Vagina (tissue), 2 donors: ENCODE measurements at regions not wholly inside any gene's neighbourhood (a gene's known extent, or its start where the extent isn't known, plus 50 kb on each side); places are given as distances from the start of the nearest gene placed in this dataset.

Source experiments
- POLR2AphosphoS5 ChIP-seq, 2 donors: sonication (generic); formaldehyde crosslinking; IDR thresholded peaks; one replicate each; pipeline ENCODE4 v1.9.0; 2017; ENCODE audit warnings: antibody characterized with exemption in 2 of 2, mild to moderate bottlenecking in 2 of 2, low read depth in 1 of 2; ENCODE audit not compliant: insufficient read depth in 1 of 2
- TF ChIP-seq, protein P1 (sequence below), 3 experiments: fragments of 450-650 bp in 2 of 3; fragments of 200-600 bp in 1 of 3; sonication (generic) in 1 of 3; IDR thresholded peaks; one replicate each; pipeline ENCODE4 v1.5.1; 2017 to 2019; ENCODE audit warnings: antibody characterized with exemption in 3 of 3, mild to moderate bottlenecking in 2 of 3, moderate library complexity in 2 of 3

DNA sequence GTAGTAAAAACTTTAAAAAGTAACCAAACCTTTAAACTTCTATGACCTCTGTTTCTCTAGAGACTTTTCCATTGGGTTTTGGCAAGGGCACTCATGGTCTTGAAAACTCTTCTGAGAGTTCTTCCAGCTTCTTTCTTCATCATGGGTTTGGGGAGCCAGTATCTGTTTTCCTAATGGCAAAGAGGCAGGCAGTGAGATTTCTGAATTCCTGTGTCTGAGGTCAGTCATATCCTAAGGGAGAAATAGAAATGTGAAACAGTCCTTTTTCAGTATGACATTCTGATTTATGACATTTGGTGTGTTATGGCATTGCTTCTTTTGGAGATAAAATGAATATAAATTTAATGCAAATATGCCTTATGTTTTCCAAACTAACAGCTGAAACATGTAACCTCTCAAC lies 518.5 kb upstream of the MARCKS start:
- TF ChIP-seq POLR2AphosphoS5 (IDR thresholded peaks at IDR 0.05; ENCODE audit: insufficient read depth in 1 of 2, low read depth in 1 of 2): no peak
- TF ChIP-seq, protein P1, sequence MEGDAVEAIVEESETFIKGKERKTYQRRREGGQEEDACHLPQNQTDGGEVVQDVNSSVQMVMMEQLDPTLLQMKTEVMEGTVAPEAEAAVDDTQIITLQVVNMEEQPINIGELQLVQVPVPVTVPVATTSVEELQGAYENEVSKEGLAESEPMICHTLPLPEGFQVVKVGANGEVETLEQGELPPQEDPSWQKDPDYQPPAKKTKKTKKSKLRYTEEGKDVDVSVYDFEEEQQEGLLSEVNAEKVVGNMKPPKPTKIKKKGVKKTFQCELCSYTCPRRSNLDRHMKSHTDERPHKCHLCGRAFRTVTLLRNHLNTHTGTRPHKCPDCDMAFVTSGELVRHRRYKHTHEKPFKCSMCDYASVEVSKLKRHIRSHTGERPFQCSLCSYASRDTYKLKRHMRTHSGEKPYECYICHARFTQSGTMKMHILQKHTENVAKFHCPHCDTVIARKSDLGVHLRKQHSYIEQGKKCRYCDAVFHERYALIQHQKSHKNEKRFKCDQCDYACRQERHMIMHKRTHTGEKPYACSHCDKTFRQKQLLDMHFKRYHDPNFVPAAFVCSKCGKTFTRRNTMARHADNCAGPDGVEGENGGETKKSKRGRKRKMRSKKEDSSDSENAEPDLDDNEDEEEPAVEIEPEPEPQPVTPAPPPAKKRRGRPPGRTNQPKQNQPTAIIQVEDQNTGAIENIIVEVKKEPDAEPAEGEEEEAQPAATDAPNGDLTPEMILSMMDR (IDR thresholded peaks at IDR 0.05): no peak
